NCI-H128 (cell line): ENCODE measurements at regions not wholly inside any gene's neighbourhood (a gene's known extent, or its start where the extent isn't known, plus 50 kb on each side); places are given as distances from the start of the nearest gene placed in this dataset.

ENCODE experiments used
- DNase-seq: peaks from one replicate; lab custom pipeline; 2025; ENCODE audit not compliant: unreplicated experiment; lab: John Stamatoyannopoulos, UW

GRCh38 chr6:104227508-104227907 is 632.2 kb downstream of the HACE1 start:
- no peak for DNase-seq

GRCh38 chr6:104226790-104227446 is 632.8 kb downstream of the HACE1 start:
- DNase-seq, result no peak

- DNase-seq, result no peak
Observed at GRCh38 chr6:104218116-104218515, 641.6 kb downstream of the HACE1 start.

- DNase-seq, result no peak
Observed at GRCh38 chr6:104214901-104215300, 644.8 kb downstream of the HACE1 start.

- DNase-seq, result no peak
Observed at GRCh38 chr6:104212977-104213668, 646.6 kb downstream of the HACE1 start.

GRCh38 chr6:104207635-104208034 is 652.1 kb downstream of the HACE1 start:
- DNase-seq, result no peak

GRCh38 chr6:104201557-104201956 is 658.2 kb downstream of the HACE1 start:
- no peak for DNase-seq

GRCh38 chr6:104187616-104188015 is 672.1 kb downstream of the HACE1 start:
- DNase-seq, result no peak

GRCh38 chr6:104186831-104187230 is 672.9 kb downstream of the HACE1 start:
- DNase-seq, result no peak

- no peak for DNase-seq
Observed at GRCh38 chr6:104183816-104184435, 675.8 kb downstream of the HACE1 start.

- no peak for DNase-seq
Observed at GRCh38 chr6:104182811-104183210, 676.9 kb downstream of the HACE1 start.

- no peak for DNase-seq
Observed at GRCh38 chr6:104173668-104174067, 686.1 kb downstream of the HACE1 start.

- no peak for DNase-seq
Observed at GRCh38 chr6:104170401-104170800, 689.3 kb downstream of the HACE1 start.

GRCh38 chr6:104166055-104166668 is 693.6 kb downstream of the HACE1 start:
- DNase-seq, result no peak

GRCh38 chr6:104162036-104162669 is 697.6 kb downstream of the HACE1 start:
- DNase-seq, result no peak

GRCh38 chr6:104159045-104159618 is 700.6 kb downstream of the HACE1 start:
- DNase-seq, result no peak

- no peak for DNase-seq
Observed at GRCh38 chr6:104143757-104144156, 716.0 kb downstream of the HACE1 start.

- DNase-seq, result no peak
Observed at GRCh38 chr6:104134876-104135275, 724.8 kb downstream of the HACE1 start.

GRCh38 chr6:104130343-104130742 is 729.4 kb downstream of the HACE1 start:
- no peak for DNase-seq

GRCh38 chr6:104126315-104127005 is 733.3 kb downstream of the HACE1 start:
- no peak for DNase-seq
